PC-9 (cell line): ENCODE measurements at regions not wholly inside any gene's neighbourhood (a gene's known extent, or its start where the extent isn't known, plus 50 kb on each side); places are given as distances from the start of the nearest gene placed in this dataset.
"Not testable (repeated sequence)": the region's sequence is repeated elsewhere in the genome, so short reads cannot be mapped to it uniquely, and the experiment has no call there.

ENCODE experiments used
- BruUV-seq: library from RNA; stranded (reverse); fragments of 400-500 nt; replicated peaks from 2 replicates; lab custom pipeline; 2021; lab: Mats Ljungman, UMichigan
- CTCF ChIA-PET: fragments of 300-600 bp; sonication (Branson Sonifier 250); formaldehyde crosslinking; loops from one replicate; lab custom pipeline; 2022; ENCODE audit warnings: antibody characterized with exemption; lab: Charles Lee
- POLR2A ChIA-PET: fragments of 300-600 bp; sonication (Branson Sonifier 250); formaldehyde crosslinking; loops from one replicate; lab custom pipeline; 2022; ENCODE audit warnings: antibody characterized with exemption; ENCODE audit not compliant: unreplicated experiment; lab: Charles Lee
- DNase-seq, 2 experiments: peaks; one replicate each; pipeline versions ENCODE4 v3.0.0 to v3.0.0-alpha.2; 2015 to 2022; ENCODE audit warnings: mixed read lengths in 1 of 2
- H2AFZ ChIP-seq: fragments of 200-600 bp; sonication (generic); 2 replicates; pipeline ENCODE4 v1.8.1; 2017; ENCODE audit warnings: antibody characterized with exemption
- H3F3A ChIP-seq: fragments of 200-600 bp; sonication (generic); 2 replicates; pipeline ENCODE4 v1.8.1; 2017; ENCODE audit warnings: antibody characterized with exemption, mild to moderate bottlenecking, low read depth; ENCODE audit not compliant: insufficient read depth
- H3K27ac ChIP-seq: fragments of 200-600 bp; sonication (generic); 2 replicates; pipeline ENCODE4 v1.6.1; 2016; ENCODE audit warnings: mixed run types
- H3K27me3 ChIP-seq: fragments of 200-600 bp; sonication (generic); 2 replicates; pipeline ENCODE4 v1.6.1; 2016; ENCODE audit warnings: low read depth, mixed run types; ENCODE audit not compliant: insufficient read depth
- H3K36me3 ChIP-seq: fragments of 200-600 bp; sonication (generic); 2 replicates; pipeline ENCODE4 v1.6.1; 2016; ENCODE audit warnings: low read depth, mixed run types
- H3K4me1 ChIP-seq: fragments of 200-600 bp; sonication (generic); replicated peaks from 2 replicates; pipeline ENCODE4 v1.6.1; 2016; ENCODE audit warnings: mixed run types; ENCODE audit not compliant: insufficient read depth
- H3K4me2 ChIP-seq: fragments of 200-600 bp; sonication (generic); 2 replicates; pipeline ENCODE4 v1.6.1; 2017; ENCODE audit warnings: mixed run types
- H3K4me3 ChIP-seq: fragments of 200-600 bp; sonication (generic); 2 replicates; pipeline ENCODE4 v1.6.1; 2016; ENCODE audit warnings: mixed run types
- H3K79me2 ChIP-seq: fragments of 200-600 bp; sonication (generic); 2 replicates; pipeline ENCODE4 v1.6.1; 2017; ENCODE audit warnings: low read depth, mixed run types
- H3K9me2 ChIP-seq: fragments of 200-600 bp; sonication (generic); 2 replicates; pipeline ENCODE4 v1.8.1; 2017; ENCODE audit warnings: mild to moderate bottlenecking; ENCODE audit not compliant: insufficient read depth
- H3K9me3 ChIP-seq: fragments of 200-600 bp; sonication (generic); 2 replicates; pipeline ENCODE4 v1.8.1; 2016; ENCODE audit warnings: low read depth; ENCODE audit not compliant: insufficient read depth
- H4K20me1 ChIP-seq: fragments of 200-600 bp; sonication (generic); 2 replicates; pipeline ENCODE4 v1.8.1; 2017; ENCODE audit not compliant: insufficient read depth
- EZH2 ChIP-seq: fragments of 200-600 bp; sonication (generic); IDR thresholded peaks from 2 replicates; pipeline ENCODE4 v1.8.0; 2017; ENCODE audit warnings: antibody characterized with exemption, low read depth
- intact Hi-C: fragments of 100-400 bp; cut with micrococcal nuclease; formaldehyde crosslinking; loops from one replicate; pipeline ENCODE4 v1.10.0; 2022; ENCODE audit not compliant: unreplicated experiment
- TF ChIP-seq, protein P1 (sequence below): fragments of 200-600 bp; sonication (generic); conservative IDR thresholded peaks from 2 replicates; pipeline ENCODE4 v1.6.1; 2017; ENCODE audit warnings: mixed run types, antibody characterized with exemption, mild to moderate bottlenecking, moderate library complexity

DNA sequence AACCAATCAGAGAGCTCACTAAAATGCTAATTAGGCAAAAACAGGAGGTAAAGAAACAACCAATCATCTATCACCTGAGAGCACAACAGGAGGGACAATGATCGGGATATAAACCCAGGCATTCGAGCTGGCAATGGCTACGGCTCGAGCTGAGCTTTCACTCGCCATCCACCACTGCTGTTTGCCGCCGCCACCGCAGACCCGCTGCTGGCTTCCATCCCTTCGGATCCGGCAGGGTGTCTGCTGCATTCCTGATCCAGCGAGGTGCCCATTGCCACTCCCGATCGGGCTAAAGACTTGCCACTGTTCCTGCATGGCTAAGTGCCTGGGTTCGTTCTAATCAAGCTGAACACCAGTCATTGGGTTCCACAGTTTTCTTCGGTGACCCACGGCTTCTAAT, 236.7 kb upstream of the DLGAP1 start:
- no peak overlapping the region for H3K4me2 ChIP-seq
- TF ChIP-seq EZH2 = no peak
- TF ChIP-seq, protein P1, sequence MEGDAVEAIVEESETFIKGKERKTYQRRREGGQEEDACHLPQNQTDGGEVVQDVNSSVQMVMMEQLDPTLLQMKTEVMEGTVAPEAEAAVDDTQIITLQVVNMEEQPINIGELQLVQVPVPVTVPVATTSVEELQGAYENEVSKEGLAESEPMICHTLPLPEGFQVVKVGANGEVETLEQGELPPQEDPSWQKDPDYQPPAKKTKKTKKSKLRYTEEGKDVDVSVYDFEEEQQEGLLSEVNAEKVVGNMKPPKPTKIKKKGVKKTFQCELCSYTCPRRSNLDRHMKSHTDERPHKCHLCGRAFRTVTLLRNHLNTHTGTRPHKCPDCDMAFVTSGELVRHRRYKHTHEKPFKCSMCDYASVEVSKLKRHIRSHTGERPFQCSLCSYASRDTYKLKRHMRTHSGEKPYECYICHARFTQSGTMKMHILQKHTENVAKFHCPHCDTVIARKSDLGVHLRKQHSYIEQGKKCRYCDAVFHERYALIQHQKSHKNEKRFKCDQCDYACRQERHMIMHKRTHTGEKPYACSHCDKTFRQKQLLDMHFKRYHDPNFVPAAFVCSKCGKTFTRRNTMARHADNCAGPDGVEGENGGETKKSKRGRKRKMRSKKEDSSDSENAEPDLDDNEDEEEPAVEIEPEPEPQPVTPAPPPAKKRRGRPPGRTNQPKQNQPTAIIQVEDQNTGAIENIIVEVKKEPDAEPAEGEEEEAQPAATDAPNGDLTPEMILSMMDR = no peak
- BruUV-seq = no TSS peak
- POLR2A ChIA-PET = no interaction called here
- CTCF ChIA-PET = no interaction called here
- no peak overlapping the region for H2AFZ ChIP-seq
- no peak overlapping the region for H3K27ac ChIP-seq
- no peaks in the 10 kb centered on the region for H3F3A ChIP-seq
- H3K4me3 ChIP-seq = no peak overlapping the region
- H3K36me3 ChIP-seq = no peaks in the 10 kb centered on the region
- no peaks in the 10 kb centered on the region for H3K9me3 ChIP-seq
- DNase-seq = no peak
- no peaks in the 10 kb centered on the region for H4K20me1 ChIP-seq
- no peaks in the 10 kb centered on the region for H3K9me2 ChIP-seq
- H3K4me1 ChIP-seq = no peaks in the 10 kb centered on the region
- peaks cover 9% of the 10 kb centered on the region for H3K27me3 ChIP-seq
- intact Hi-C loops = no loop called here
- no peaks in the 10 kb centered on the region for H3K79me2 ChIP-seq

DNA sequence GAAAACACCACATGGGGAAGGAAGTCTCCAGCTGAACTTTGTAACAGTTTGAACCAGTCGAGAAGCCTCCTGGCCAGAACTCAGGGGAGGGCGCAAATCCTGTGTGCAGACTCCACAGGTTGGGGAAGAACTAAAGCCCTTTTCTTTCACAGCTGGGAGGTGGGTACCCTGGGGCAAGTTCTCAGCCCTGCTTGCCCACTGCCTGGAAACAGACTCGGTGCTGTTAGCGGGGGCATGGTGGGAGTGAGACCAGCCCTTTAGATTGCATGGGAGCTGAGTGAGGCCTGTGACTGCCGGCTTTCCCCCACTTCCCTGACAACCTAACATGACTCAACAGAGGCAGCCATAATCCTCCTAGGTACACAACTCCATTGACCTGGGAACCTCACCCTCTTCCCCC, 223.6 kb upstream of the DLGAP1 start:
- H3K27me3 ChIP-seq, H3K27ac ChIP-seq, CTCF ChIA-PET, H3K9me2 ChIP-seq, H3K79me2 ChIP-seq, POLR2A ChIA-PET, BruUV-seq, intact Hi-C loops, H3K4me2 ChIP-seq, H3K4me1 ChIP-seq, H3K36me3 ChIP-seq, H3F3A ChIP-seq, H2AFZ ChIP-seq, H3K9me3 ChIP-seq, H3K4me3 ChIP-seq, DNase-seq, H4K20me1 ChIP-seq: not testable (repeated sequence)

DNA sequence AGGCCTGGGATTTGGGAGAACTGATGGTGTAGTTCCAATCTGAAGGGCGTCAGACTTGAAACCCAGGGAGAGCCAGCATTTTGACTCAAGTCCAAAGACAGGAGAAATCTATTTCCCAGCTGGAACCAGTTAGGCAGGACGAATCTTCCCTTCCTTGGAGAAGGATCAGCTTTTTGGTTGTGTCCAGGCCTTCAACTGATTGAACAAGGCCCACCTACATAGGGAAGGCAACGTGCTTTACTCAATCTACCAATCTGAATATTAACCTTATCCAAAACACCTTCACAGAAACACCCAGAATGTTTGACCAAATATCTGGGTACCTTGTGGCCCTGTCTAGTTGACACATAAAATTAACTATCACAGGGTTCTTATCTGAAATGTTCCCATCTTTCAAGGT, 221.9 kb upstream of the DLGAP1 start:
- Histone ChIP-seq H3K27ac (no peak overlapping the region), H3F3A (no peaks in the 10 kb centered on the region), H3K79me2 (no peaks in the 10 kb centered on the region), H3K4me1 (no peaks in the 10 kb centered on the region), H3K4me3 (no peak overlapping the region), H2AFZ (no peak overlapping the region), H3K4me2 (no peak overlapping the region), H3K27me3 (no peaks in the 10 kb centered on the region), H3K36me3 (no peaks in the 10 kb centered on the region), H4K20me1 (no peaks in the 10 kb centered on the region), H3K9me2 (no peaks in the 10 kb centered on the region), H3K9me3 (no peaks in the 10 kb centered on the region)
- ChIA-PET POLR2A (no interaction called here), CTCF (no interaction called here)
- no peak for DNase-seq
- no TSS peak for BruUV-seq
- TF ChIP-seq EZH2 = no peak
- TF ChIP-seq, protein P1 = no peak
- intact Hi-C loops = no loop called here

DNA sequence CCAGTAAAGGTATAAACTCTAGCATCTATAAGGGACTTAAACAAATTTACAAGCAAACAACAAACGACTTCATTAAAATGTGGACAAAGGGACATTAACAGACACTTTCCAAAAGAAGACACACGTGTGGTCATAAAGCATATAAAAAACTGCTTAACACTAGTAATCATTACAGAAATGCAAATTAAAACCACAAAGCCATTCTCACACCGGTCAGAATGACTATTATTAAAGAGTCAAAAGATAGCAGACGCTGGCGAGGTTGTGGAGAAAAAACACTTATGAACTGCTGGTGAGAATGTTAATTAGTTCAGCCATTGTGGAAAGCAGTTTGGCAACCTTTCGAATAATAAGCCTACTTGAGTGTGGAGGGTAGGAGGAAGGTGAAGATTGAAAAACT, 217.1 kb upstream of the DLGAP1 start:
- no peak for DNase-seq
- Histone ChIP-seq H3K9me2 (no peaks in the 10 kb centered on the region), H3K79me2 (no peaks in the 10 kb centered on the region), H3F3A (no peaks in the 10 kb centered on the region), H3K27ac (no peak overlapping the region), H3K36me3 (no peaks in the 10 kb centered on the region), H3K4me2 (no peak overlapping the region), H3K27me3 (no peaks in the 10 kb centered on the region), H4K20me1 (no peaks in the 10 kb centered on the region), H3K4me1 (no peaks in the 10 kb centered on the region), H3K9me3 (no peaks in the 10 kb centered on the region), H2AFZ (no peak overlapping the region), H3K4me3 (no peak overlapping the region)
- BruUV-seq = no TSS peak
- POLR2A ChIA-PET = no interaction called here
- TF ChIP-seq, protein P1 = no peak
- TF ChIP-seq EZH2 = no peak
- intact Hi-C loops = no loop called here
- CTCF ChIA-PET = no interaction called here
